ENCODE measurements at regions not wholly inside any gene's neighbourhood (a gene's known extent, or its start where the extent isn't known, plus 50 kb on each side); places are given as distances from the start of the nearest gene placed in this dataset.
"Not testable (repeated sequence)": the region's sequence is repeated elsewhere in the genome, so short reads cannot be mapped to it uniquely, and the experiment has no call there.

DNA sequence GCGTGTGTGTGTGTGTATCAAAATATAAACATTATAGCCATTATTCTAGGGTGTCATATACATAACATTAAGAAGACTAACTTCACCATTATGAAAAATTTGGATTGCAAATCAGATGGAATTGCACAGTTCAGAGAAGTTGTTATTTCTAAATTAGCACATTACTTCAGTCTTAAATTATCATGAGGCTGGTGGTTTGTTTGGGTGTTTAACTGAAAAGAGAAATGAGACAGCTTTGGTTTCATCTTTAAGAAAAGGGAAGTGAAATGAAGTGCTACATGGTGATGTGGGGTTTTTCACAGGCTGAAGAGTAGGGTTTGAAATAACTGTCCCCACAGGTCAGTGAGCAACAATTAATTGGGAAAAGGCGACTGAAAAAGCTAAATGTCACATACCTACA lies 161.2 kb upstream of the XIRP2 start:
- DNase-seq, result no peak

- no peak for DNase-seq
These were observed 162.1 kb upstream of the XIRP2 start for GRCh38 chr2:166725927-166726924.

DNA sequence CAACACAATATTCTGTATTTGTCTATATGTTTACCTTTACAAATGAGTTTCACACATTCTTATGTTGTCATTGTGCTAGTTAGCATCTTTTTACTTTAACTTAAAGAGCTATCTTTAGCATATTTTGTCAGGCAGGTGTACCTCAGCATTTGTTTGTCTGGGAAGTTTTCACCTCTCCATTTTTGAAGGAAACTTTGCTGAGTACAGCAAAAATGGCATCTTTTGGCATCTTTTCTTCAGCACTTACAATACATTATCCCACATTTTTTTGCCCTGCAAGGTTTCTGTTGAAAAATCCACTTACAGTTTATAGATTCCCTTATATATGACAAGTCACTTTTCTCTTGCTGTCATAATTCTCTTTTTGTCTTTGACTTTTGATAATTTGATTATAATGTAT lies 171.3 kb upstream of the XIRP2 start:
- no peak for DNase-seq

DNA sequence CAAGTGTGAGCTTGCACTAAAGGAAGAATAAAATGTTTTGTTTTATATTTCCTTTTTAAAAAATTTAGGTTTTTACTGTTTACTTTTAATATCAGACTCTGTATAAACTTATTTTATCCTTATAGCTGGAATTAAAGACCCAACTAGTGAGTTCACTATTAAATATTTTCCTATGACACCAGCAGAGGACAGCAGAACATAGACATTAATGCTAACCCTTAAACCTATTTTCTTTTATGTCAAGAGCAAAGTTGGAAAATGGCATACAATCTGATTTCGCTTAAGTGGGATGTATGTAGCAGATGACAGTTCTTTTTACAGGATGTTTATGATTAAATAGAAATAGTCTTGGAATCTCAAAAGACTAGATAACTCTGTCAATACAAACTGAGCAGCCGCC lies 188.2 kb upstream of the XIRP2 start:
- no peak for DNase-seq

DNA sequence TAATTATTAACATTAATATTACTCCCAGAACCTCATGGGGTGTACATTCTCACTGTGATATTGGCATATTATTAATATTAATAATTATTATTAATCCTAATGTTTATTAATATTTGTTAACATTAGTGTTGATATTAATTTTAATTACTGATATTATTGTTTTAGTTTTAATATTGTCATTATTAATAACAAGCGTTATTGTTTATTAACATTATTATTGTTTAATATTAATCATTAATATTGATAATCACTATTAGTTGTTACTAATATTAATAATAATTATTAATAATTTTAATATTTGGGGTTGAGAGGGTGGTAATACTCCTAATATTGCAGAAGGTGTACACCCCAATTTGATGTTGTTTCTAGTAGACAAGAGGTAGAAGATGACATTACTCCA lies 193.1 kb upstream of the XIRP2 start:
- DNase-seq, result no peak

DNA sequence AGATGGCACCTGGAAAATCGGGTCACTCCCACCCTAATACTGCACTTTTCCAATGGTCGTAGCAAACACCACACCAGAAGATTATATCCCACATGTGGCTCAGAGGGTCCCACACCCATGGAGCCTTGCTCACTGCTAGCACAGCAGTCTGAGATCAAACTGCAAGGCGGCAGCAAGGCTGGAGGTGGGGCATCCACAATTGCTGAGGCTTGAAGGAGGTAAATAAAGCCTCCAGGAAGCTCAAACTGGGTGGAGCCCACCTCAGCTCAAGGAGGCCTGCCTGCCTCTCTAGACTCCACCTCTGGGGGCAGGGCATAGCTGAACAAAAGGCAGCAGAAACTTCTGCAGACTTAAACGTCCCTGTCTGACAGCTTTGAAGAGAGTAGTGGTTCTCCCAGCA lies 192.0 kb upstream of the SCN7A start:
- not testable (repeated sequence) for DNase-seq

DNA sequence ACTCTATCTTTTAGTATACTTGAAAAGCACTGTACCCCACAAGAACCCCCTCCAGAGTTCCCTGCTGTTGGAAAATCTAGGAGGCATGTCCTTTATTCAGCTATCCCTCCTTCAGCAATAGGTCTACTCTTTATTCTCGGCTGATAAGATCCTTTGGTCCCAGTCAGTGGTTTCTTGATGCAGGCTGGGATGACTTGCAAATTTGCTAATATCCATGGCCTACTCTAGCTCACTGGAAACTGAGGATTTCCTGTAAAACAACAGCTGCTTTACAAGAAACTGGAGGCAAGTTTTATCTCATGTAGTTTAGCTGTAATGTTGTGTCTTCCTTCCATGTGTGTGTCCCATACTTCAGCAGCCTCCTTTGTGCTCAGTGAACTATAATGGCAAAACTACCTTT lies 183.9 kb upstream of the SCN7A start:
- DNase-seq, result no peak

DNA sequence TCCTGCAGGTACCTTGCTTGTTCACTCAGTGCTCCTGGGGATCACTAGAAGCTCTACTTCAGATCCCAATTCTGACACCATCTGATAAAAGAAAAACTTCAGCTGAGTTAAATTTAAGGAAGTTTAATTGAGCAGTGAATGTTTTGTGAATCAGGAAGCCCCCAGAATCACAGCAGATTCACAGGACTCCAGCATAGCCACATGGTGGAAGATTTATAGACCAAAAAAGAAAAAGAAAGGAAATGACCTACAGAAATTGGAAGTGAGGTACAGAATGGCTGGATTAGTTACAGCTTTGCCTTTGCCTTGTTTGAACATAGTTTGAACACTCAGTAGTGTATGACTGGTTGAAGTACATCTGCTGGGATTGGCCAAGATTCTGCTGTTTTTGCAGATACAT lies 182.7 kb upstream of the SCN7A start:
- no peak for DNase-seq

DNA sequence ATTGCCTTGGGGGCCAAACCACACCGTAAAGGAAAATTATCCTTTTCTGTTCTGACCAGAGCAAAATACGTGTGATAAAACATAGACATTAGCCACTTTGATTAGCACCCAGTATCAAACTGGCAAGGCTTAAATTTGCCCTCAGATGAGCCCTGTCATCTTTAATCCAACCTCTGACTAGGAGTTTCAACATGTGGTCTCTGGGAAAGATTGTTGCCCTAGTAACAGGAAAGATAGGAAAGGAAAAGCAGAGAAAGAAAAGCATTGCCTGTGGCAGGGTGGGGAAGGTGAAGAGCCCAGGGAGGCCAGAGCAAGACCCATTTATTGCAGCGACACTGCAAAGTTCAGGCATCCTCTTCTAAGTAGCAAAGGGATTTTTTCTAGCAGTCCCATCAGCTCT lies 181.5 kb upstream of the SCN7A start:
- DNase-seq, result no peak

DNA sequence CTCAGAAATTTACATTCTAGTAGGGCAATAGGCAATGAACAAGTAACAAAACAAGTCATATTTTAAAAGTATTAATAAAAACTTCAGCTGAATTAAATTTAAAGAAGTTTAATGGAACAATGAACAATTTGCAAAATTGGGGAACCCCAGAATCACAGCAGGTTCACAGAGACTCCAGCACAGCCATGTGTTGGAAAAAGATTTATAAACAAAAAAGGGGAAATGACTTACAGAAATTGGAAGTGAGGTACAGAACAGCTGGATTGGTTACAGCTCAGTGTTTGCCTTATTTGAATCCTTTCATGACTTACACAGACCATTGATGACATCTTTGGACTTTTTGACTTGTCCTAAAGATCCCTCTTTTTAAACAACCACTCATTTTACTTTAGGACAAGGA lies 179.9 kb upstream of the SCN7A start:
- DNase-seq, result no peak

DNA sequence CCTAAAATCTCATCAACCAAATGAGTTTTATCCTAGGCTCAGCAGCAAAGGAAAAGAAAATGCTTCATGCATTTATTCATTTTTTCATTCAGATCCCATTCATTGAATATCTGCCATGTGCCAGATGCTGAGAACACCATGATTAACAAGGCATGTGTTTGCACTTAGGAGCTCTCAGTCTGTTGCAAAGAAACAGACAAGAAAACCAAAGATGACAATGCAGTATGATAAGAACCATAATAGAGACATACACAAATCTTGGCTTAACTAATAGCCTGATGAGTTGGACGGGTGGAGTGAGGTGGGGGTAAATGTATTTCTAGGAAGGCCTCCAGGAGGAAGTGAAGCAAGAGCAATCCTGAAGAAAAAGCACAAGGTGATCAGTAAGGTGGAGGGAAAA lies 177.8 kb upstream of the SCN7A start:
- no peak for DNase-seq

GRCh38 chr2:166671235-166671634 lies 177.2 kb upstream of the SCN7A start:
- DNase-seq, result no peak

- no peak for DNase-seq
These were observed 172.2 kb upstream of the SCN7A start for GRCh38 chr2:166665991-166666940.

- no peak for DNase-seq
These were observed 167.8 kb upstream of the SCN7A start for GRCh38 chr2:166661824-166662223.

- no peak for DNase-seq
These were observed 167.3 kb upstream of the SCN7A start for GRCh38 chr2:166661391-166661790.

DNA sequence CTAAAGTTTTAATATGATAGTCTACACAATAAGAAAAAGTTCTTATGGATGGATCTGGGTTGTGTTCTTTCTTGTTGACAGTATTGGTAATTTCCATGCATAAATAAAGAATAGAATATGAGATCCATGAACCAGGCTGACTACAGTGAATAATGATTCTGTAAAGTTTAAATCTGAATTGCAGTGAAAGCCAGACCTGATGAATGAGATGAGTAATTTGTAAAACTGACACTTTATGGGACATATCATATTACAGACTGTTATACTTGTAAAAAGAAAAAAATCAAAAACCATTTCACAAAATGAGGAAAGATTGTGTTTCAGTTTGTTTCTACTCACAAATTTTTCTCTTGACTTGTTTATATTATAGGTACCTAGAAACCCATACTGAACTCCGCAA lies 164.9 kb upstream of the SCN7A start:
- DNase-seq, result no peak

GRCh38 chr2:166653185-166653813 lies 159.2 kb upstream of the SCN7A start:
- no peak for DNase-seq

DNA sequence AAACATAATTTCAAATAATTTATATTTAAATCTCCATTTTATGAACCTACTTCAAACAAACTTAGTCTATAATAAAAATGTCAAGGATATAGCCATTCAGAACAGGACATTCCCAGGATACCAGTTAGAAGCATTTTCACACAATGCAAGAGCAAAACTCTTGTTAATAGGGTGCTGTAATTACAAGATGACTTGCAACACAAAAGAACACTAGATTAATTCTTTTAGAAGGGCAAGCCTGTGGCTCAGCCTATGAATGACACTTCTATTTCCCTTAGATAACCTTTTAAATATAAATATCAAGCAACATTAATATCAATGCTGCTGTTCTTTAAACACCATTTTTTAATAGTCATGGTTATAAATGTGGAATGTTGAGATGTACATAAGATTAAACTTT lies 157.9 kb upstream of the SCN7A start:
- no peak for DNase-seq

- no peak for DNase-seq
These were observed 157.1 kb upstream of the SCN7A start for GRCh38 chr2:166651080-166651675.

GRCh38 chr2:166647935-166648334 lies 153.9 kb upstream of the SCN7A start:
- DNase-seq, result no peak

- DNase-seq, result no peak
These were observed 149.9 kb upstream of the SCN7A start for GRCh38 chr2:166643980-166644379.

DNA sequence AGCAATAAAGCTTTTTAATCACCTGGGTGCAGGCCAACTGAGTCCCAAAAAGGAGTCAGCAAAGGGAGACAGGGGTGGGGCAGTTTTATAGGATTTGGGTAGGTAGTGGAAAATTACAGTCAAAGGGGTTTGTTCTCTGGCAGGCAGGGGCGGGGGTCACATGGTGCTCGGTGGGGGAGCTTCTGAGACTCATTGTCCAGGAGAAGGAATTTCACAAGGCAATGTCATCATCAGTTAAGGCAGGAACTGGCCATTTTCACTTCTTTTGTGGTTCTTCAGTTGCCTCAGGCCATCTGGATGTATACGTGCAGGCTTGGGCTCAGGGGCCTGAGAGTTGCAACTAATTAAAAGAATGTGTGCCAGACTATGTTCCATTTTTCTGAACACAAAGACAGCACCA lies 147.5 kb upstream of the SCN7A start:
- DNase-seq, result not testable (repeated sequence)

GRCh38 chr2:166637051-166637450 lies 143.0 kb upstream of the SCN7A start:
- DNase-seq, result no peak

Measured in central memory CD4-positive, alpha-beta T cell (primary cell).